GM13976 (cell line): ENCODE measurements at regions not wholly inside any gene's neighbourhood (a gene's known extent, or its start where the extent isn't known, plus 50 kb on each side); places are given as distances from the start of the nearest gene placed in this dataset.

Source experiments
- DNase-seq: peaks from one replicate; pipeline ENCODE4 v3.0.0; 2012; ENCODE audit warnings: low spot score
- in situ Hi-C: fragments of 300-500 bp; cut with MboI; formaldehyde crosslinking; loops from one replicate; pipeline ENCODE4 v1.12.0; 2022; ENCODE audit warnings: low sequenced_read_pairs, mixed read lengths, inconsistent platforms; ENCODE audit not compliant: unreplicated experiment
- TF ChIP-seq, protein P1 (sequence below): IDR thresholded peaks from 2 replicates; pipeline ENCODE4 v1.5.1; 2012; ENCODE audit warnings: borderline replicate concordance, mild to moderate bottlenecking; ENCODE audit not compliant: insufficient read depth; ENCODE audit errors: extremely low read depth, missing control alignments, control extremely low read depth

GRCh38 chr2:42971381-42971780 lies 179.0 kb upstream of the HAAO start:
- DNase-seq = no peak
- in situ Hi-C loops = loop anchor here (10.0 kb wide), 1 partner anchor 153 kb away; no protein-coding TSS in a partner anchor
- TF ChIP-seq, protein P1, sequence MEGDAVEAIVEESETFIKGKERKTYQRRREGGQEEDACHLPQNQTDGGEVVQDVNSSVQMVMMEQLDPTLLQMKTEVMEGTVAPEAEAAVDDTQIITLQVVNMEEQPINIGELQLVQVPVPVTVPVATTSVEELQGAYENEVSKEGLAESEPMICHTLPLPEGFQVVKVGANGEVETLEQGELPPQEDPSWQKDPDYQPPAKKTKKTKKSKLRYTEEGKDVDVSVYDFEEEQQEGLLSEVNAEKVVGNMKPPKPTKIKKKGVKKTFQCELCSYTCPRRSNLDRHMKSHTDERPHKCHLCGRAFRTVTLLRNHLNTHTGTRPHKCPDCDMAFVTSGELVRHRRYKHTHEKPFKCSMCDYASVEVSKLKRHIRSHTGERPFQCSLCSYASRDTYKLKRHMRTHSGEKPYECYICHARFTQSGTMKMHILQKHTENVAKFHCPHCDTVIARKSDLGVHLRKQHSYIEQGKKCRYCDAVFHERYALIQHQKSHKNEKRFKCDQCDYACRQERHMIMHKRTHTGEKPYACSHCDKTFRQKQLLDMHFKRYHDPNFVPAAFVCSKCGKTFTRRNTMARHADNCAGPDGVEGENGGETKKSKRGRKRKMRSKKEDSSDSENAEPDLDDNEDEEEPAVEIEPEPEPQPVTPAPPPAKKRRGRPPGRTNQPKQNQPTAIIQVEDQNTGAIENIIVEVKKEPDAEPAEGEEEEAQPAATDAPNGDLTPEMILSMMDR = no peak

GRCh38 chr2:42970151-42970550 lies 177.8 kb upstream of the HAAO start:
- TF ChIP-seq, protein P1 = no peak
- in situ Hi-C loops = loop anchor here (10.0 kb wide), 1 partner anchor 155 kb away; no protein-coding TSS in a partner anchor
- no peak for DNase-seq

- TF ChIP-seq, protein P1 = no peak
- no peak for DNase-seq
- in situ Hi-C loops = loop anchor here (10.0 kb wide), 1 partner anchor 155 kb away; no protein-coding TSS in a partner anchor
Observed at GRCh38 chr2:42969231-42970150, 177.1 kb upstream of the HAAO start.

DNA sequence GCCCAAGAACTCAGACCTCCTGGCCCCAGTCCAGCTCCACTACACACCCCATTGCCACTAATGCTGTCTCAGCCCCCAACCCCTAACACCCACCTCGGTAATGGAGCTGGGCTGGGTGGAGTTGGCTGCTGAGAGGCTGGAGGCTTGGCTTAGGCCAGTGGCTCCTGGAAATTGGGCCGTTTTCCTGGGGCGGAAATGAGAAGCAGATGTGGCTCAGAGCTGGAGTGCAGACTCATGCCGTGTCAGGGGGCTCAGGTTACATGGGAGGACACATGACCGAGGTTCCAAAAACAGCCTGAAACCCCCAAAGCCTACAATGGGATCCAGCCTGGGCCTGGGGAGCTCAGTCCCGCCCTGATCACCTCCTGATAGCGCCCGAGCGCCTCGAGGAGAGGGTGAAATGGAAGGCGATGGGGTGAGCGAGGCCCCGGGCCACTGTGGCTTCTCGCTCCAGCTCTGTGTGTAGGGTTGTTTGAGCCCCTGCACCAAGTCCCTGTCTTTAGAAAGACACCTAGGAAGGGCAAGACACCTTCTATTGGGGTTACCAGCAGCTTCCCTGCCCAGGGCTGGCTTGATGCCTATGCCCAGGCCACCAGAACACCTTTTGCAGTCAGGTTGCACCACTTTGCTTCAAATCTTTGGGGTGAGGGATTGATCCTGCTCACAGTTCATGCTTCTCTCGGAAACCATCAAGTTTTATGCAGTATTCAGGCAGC lies 175.7 kb upstream of the HAAO start:
- in situ Hi-C loops = no loop called here
- no peak for DNase-seq
- TF ChIP-seq, protein P1 = no peak

- TF ChIP-seq, protein P1 = no peak
- DNase-seq = no peak
- in situ Hi-C loops = no loop called here
Observed at GRCh38 chr2:42965910-42966309, 173.5 kb upstream of the HAAO start.

DNA sequence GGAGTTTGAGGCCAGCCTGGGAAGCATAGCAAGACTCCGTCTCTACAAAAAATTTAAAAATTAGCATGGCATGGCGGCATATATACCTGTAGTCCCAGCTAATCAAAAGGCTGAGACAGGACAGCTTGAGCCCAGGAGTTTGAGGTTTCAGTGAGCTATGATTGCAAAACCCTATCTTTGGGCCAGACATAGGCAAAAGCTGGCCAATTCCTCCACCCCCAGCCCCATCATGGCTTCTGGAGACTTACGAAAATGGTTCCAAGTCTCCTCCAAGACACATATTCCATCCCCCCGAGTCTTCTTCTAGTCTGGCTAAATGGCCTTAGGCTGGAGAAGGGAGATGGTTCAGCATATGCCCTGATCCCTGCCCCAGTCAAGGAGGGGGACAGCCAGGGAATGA lies 172.8 kb upstream of the HAAO start:
- in situ Hi-C loops = no loop called here
- DNase-seq = no peak
- TF ChIP-seq, protein P1 = no peak
